Natural killer cell treated with Interleukin-12 subunit alpha and Interleukin-12 subunit beta and Interleukin-15 and Interleukin-18, amount 100 ng/mL, for 72 hours (primary cell): ENCODE measurements at regions not wholly inside any gene's neighbourhood (a gene's known extent, or its start where the extent isn't known, plus 50 kb on each side); places are given as distances from the start of the nearest gene placed in this dataset.
"Not testable (repeated sequence)": the region's sequence is repeated elsewhere in the genome, so short reads cannot be mapped to it uniquely, and the experiment has no call there.

Experiments
- ATAC-seq, 2 donors: fragments of 150-1000 bp; cut with Tn5 transposase in 1 of 2; sonication (Bioruptor Pico), chemical (Tn5 transposase) in 1 of 2; 2 replicates each; pipeline ENCODE4 v1.10.0; 2021
- DNase-seq: peaks from one replicate; pipeline ENCODE4 v3.0.0; 2022; ENCODE audit warnings: low spot score
- H3K27ac Mint-ChIP-seq, 2 donors: 1 replicate in 1 of 2; 2 replicates in 1 of 2; pipeline ENCODE4 v1.8.0; 2022; ENCODE audit warnings: mixed read lengths in 2 of 2, mild to moderate bottlenecking in 1 of 2, moderate library complexity in 1 of 2
- H3K27me3 Mint-ChIP-seq, 2 donors: 1 replicate in 1 of 2; 2 replicates in 1 of 2; pipeline ENCODE4 v1.8.0; 2022; ENCODE audit warnings: mixed read lengths in 2 of 2
- H3K36me3 Mint-ChIP-seq: one replicate; pipeline ENCODE4 v1.8.0; 2022; ENCODE audit warnings: mixed read lengths
- H3K4me1 Mint-ChIP-seq, 2 donors: 1 replicate in 1 of 2; 2 replicates in 1 of 2; pipeline ENCODE4 v1.8.0; 2022; ENCODE audit warnings: low read depth in 2 of 2, mixed read lengths in 2 of 2, mild to moderate bottlenecking in 1 of 2
- H3K4me3 Mint-ChIP-seq: one replicate; pipeline ENCODE4 v1.8.0; 2022; ENCODE audit warnings: mixed read lengths
- H3K9me3 Mint-ChIP-seq: 2 replicates; pipeline ENCODE4 v1.8.0; 2022; ENCODE audit warnings: mixed read lengths

DNA sequence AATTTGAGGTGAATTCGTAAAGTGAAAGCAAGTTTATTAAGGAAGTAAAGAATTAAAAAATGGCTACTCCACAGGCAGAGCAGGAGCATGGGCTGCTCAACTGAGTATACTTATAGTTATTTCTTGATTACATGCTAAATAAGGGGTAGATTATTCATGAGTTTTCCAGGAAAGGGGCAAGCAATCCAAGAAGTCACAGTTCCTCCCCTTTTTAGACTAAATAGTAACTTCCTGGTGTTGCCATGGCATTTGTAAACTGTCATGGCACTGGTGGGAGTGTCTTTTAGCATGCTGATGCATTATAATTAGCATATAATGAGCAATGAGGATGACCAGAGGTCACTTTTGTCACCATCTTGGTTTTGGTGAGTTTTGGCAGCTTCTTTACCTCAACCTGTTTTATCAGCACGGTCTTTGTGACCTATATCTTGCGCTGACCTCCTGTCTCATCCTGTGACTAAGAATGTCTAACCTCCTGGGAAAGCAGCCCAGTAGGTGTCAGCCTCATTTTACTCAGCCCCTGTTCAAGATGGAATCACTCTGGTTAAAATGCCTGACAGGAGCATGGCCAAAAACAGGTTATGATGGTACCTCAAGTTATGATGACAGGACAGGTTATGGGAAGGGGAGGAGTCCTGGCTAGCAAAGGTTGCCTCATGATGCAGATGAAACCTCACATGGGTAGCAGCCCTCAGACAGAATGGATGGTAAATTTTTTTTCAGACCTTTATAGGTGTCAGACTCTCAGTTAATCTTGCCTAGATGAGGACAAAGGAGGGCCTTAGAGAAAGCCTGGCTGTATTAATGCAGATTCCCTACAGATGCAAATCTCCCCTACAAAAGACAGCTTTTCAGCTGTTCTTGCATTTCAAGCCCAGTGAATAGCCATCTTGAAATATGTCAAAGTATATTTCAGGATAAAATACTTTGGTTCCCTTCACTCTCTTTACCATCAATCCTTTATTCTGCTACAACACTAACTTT, 49.7 kb downstream of the SIPA1L2 start:
- peaks cover 0 to 8% of the 10 kb centered on the region in 2 donors for H3K27me3 Mint-ChIP-seq
- H3K4me3 Mint-ChIP-seq = peak overlapping the region; percentile 56
- DNase-seq (no peak), ATAC-seq (peak; percentile 77 to 82)
- peak overlapping the region; percentile 66 to 69 for H3K27ac Mint-ChIP-seq
- no peaks in the 10 kb centered on the region for H3K36me3 Mint-ChIP-seq
- no peaks in the 10 kb centered on the region for H3K9me3 Mint-ChIP-seq
- H3K4me1 Mint-ChIP-seq = peaks cover 34 to 45% of the 10 kb centered on the region in 2 donors

DNA sequence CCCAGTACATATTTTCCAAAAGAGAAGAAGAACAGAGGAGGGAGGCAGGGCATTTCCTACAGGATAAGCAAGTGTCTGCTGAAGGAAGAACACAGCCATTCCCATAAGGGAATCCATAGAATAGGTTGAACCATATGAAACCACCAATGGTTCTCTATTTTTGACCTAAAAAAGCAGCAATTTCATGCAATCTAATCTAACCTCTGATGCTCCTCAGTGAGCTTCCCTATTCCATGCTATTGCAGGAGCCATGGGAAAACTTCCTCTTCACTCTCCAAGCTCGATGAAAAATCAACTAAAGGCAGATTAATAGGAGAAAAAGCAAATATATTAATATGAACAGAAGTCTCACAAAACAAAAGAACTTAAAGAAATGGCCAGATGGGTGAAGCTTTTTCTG, 50.5 kb downstream of the SIPA1L2 start:
- Mint-ChIP-seq H3K27ac (peak overlapping the region; percentile 66 to 69), H3K4me3 (peak overlapping the region; percentile 56), H3K27me3 (peaks cover 0 to 8% of the 10 kb centered on the region in 2 donors), H3K9me3 (no peaks in the 10 kb centered on the region), H3K4me1 (peaks cover 34 to 50% of the 10 kb centered on the region in 2 donors), H3K36me3 (no peaks in the 10 kb centered on the region)
- ATAC-seq = no peak
- DNase-seq = no peak

DNA sequence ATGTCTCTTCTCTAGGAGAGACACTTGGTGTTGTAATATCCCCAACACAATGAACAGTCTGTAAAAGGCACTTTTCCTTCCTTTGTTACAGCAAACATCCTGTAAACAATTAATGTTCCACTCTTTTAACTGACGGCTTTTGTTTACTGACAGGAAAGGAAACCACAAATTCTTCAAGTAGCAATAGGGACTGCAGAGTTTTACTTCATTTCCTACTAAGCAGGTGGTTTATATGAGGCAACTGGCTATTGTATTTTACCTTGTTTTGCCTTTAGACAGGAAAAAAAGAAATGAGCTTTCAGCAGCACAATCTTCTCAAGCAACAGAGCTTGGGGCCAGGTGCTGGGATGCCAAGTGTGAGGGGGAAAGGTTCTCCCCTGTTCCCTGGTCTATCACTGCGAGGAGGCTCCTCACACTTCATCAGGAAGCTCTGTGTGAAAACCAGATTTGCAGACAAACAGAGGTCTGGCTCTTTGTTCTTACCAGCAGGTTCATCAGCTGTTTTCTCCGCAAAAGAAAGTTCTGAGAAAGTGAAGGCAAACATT, 51.2 kb downstream of the SIPA1L2 start:
- H3K9me3 Mint-ChIP-seq = no peaks in the 10 kb centered on the region
- peak overlapping the region; percentile 66 to 69 for H3K27ac Mint-ChIP-seq
- DNase-seq (no peak), ATAC-seq (peak; percentile 17 to 41)
- no peaks in the 10 kb centered on the region for H3K36me3 Mint-ChIP-seq
- H3K27me3 Mint-ChIP-seq = peaks cover 0 to 8% of the 10 kb centered on the region in 2 donors
- H3K4me1 Mint-ChIP-seq = peaks cover 34 to 50% of the 10 kb centered on the region in 2 donors
- H3K4me3 Mint-ChIP-seq = peak overlapping the region; percentile 56

DNA sequence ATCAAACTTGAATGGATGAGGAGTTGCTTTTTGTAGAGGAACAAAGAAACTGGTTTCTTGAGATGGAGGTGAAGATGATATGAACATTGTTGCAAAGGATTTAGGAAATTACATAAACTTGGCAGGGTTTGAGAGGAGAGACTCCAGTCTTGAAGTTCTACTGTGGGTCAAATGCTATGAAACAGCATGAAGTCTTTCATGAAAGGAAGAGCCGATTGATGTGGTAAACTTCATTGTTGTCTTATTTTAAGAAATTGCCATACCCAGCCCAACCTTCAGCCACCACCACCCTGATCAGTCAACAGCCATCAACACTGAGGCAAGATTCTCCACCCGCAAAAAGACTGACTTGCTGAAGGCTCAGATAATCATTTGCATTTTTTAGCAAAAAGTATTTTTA, 52.2 kb downstream of the SIPA1L2 start:
- Mint-ChIP-seq H3K27ac (peak overlapping the region in 1 of 2 donors; percentile 23), H3K27me3 (peaks cover 0 to 5% of the 10 kb centered on the region in 2 donors), H3K4me1 (peaks cover 34 to 50% of the 10 kb centered on the region in 2 donors), H3K36me3 (no peaks in the 10 kb centered on the region), H3K4me3 (no peak overlapping the region), H3K9me3 (no peaks in the 10 kb centered on the region)
- no peak for ATAC-seq
- DNase-seq = no peak

DNA sequence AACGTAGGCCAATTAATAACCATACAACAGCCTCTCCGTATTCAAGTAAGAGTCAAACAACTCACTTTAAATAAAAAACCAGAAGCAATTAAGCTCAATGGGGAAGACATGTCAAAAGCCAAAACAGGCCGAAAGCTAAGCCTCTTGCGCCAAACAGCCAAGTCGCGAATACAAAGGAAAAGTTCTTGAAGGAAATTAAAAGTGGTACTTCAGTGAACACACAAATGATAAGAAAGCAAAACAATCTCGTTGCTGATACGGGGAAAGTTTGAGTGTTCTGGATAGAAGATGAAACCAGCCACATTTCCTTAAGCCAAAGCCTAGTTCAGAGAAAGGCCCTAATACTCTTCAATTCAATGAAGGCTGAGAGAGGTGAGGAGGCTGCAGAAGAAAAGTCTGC, 53.4 kb downstream of the SIPA1L2 start:
- Mint-ChIP-seq H3K27me3 (peaks cover 0 to 1% of the 10 kb centered on the region in 2 donors), H3K36me3 (no peaks in the 10 kb centered on the region), H3K4me3 (no peak overlapping the region), H3K9me3 (no peaks in the 10 kb centered on the region), H3K4me1 (peaks cover 37 to 50% of the 10 kb centered on the region in 2 donors), H3K27ac (no peak overlapping the region)
- DNase-seq (no peak), ATAC-seq (no peak)

DNA sequence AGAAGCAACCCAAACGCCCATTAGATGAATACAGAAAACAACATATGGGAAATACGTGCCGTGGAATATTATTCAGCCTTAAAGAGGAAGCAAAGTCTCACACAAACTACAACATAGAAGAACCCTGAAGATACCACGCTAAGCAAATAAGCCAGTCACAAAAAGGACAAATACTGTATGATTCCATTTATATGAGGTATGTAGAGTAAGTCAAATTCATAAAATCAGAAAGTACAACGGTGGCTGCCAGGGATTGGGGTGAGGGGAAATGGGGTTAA, 54.2 kb downstream of the SIPA1L2 start:
- no peaks in the 10 kb centered on the region for H3K36me3 Mint-ChIP-seq
- H3K9me3 Mint-ChIP-seq = no peaks in the 10 kb centered on the region
- peak overlapping the region; percentile 50 for H3K4me3 Mint-ChIP-seq
- ATAC-seq (no peak), DNase-seq (no peak)
- peak overlapping the region in 1 of 2 donors; percentile 65 for H3K27ac Mint-ChIP-seq
- no peaks in the 10 kb centered on the region for H3K27me3 Mint-ChIP-seq
- H3K4me1 Mint-ChIP-seq = peaks cover 33 to 45% of the 10 kb centered on the region in 2 donors

DNA sequence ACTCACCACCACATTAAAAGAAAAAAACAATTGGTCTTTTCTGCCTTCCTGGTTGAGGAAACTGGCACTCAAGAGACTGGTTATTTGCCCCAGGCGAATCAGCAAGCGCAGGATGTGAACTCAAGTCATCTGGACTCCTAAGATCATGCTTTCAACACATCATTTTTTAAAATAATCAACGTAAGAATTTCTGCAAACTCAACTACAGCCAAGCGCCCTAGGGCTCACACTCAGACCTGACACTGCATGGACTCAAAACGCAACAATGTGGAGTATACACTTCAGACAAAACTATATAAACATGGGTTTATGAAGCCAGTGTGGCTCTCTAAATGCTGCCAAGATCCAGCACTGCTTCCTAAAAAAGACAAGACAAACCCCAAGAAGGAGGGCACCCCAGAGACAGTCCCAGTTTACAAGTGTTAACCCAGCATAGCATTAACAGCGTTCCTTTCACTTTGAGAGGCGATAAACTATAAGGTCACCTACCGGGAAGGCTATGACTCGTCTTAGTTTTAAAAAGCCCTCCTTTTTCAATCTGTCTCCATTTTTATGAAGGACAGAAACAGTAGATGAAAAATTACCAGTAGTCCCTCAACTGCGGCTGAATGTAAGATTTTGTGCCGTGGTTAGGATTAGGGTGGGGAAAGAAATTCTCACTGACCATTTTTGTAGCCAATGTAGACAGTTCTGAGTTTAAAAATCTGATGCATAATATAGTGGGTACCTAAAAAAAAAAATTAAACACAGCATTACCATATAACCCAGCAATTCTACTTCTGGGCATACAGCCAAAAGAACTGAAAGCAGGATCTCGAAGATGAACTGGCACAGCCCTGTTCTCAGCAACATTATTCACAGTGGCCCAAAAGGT, 54.8 kb downstream of the SIPA1L2 start:
- Mint-ChIP-seq H3K27me3 (no peaks in the 10 kb centered on the region), H3K9me3 (no peaks in the 10 kb centered on the region), H3K4me1 (peaks cover 27 to 39% of the 10 kb centered on the region in 2 donors), H3K36me3 (no peaks in the 10 kb centered on the region), H3K27ac (peak overlapping the region in 1 of 2 donors; percentile 65), H3K4me3 (peak overlapping the region; percentile 50)
- no peak for DNase-seq
- peak in 1 of 2 donors; percentile 66 for ATAC-seq

DNA sequence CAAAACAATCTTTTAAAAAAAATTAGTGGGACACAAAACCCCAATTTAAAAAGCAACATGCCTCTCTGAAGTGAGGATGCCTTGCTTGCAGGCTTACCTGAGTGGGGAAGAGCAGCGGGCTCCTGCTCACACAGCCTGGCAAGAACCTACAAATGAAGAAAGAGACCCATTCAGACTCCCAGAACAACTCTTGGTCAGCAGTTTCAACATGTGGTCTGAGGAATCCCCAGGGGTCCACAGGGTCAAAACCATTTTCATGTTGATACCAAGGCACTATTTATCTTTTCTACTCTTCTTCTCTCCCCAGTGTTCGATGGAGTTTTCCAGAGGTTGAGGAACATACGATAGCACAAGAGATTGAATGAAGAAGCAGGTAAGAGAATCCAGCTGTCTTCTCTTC, 55.9 kb downstream of the SIPA1L2 start:
- H3K4me3 Mint-ChIP-seq = no peak overlapping the region
- H3K9me3 Mint-ChIP-seq = no peaks in the 10 kb centered on the region
- H3K36me3 Mint-ChIP-seq = no peaks in the 10 kb centered on the region
- ATAC-seq = no peak
- H3K27ac Mint-ChIP-seq = no peak overlapping the region
- no peaks in the 10 kb centered on the region for H3K27me3 Mint-ChIP-seq
- H3K4me1 Mint-ChIP-seq = peaks cover 16 to 29% of the 10 kb centered on the region in 2 donors
- no peak for DNase-seq

DNA sequence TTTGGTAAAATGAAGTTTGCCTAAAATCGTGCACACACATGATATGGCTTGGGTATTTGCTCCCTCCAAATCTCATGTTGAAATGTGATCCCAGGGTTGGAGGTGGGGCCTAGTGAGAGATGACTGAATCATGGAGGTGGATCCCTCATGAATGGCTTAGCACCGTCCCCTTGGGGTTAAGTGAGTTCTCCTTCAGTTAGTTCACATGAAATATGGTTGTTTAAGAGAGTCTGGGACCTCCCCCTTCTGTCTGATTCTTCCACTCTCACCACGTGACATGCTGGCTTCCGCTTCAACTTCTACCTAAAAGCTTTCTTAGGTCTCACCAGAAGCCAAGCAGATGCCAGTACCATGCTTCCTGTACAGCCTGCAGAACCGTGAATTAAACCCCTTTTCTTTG, 58.4 kb downstream of the SIPA1L2 start:
- Mint-ChIP-seq H3K27me3 (peaks cover 0 to 2% of the 10 kb centered on the region in 2 donors), H3K36me3 (no peaks in the 10 kb centered on the region), H3K27ac (no peak overlapping the region), H3K9me3 (no peaks in the 10 kb centered on the region), H3K4me1 (peaks cover 3 to 11% of the 10 kb centered on the region in 2 donors), H3K4me3 (no peak overlapping the region)
- ATAC-seq (no peak), DNase-seq (no peak)

DNA sequence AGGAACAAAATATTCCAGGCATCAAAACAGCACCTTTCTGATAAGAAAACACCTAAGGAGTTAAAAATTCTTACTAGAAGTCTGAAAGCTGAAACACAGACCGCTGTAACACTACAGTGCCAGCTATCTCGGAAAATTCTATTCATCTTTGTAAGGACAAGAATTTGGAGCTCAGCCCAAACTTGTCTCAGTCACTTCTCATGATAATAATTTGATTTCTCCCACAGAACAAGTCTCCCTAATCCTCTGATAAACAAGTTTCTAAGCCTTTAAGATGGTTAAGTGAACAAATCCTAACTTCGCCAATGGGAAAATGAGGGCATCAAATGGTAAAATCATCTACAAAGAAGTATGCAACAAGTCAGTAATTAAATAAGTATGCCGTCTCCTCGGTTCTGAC, 59.9 kb downstream of the SIPA1L2 start:
- H3K4me3 Mint-ChIP-seq = no peak overlapping the region
- no peak for DNase-seq
- ATAC-seq = no peak
- H3K27ac Mint-ChIP-seq = no peak overlapping the region
- H3K27me3 Mint-ChIP-seq = peaks cover 0 to 2% of the 10 kb centered on the region in 2 donors
- H3K9me3 Mint-ChIP-seq = no peaks in the 10 kb centered on the region
- H3K36me3 Mint-ChIP-seq = no peaks in the 10 kb centered on the region
- H3K4me1 Mint-ChIP-seq = peaks cover 2 to 3% of the 10 kb centered on the region in 2 donors

DNA sequence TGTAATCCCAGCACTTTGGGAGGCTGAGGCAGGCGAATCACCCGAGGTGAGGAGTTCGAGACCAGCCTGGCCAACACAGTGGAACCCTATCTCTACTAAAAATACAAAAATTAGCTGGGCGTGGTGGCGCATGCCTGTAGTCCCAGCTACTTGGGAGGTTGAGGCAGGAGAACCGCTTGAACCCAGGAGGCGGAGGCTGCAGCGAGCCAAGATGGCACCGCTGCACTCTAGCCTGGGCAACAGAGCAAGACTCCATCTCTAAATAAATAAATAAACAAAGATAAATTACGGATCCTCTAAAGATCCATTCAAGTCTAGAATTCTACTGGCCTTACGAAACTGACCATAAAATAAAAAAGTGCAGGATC, 60.4 kb downstream of the SIPA1L2 start:
- H3K27ac Mint-ChIP-seq, ATAC-seq, H3K9me3 Mint-ChIP-seq, H3K4me3 Mint-ChIP-seq, H3K36me3 Mint-ChIP-seq, DNase-seq, H3K4me1 Mint-ChIP-seq, H3K27me3 Mint-ChIP-seq: not testable (repeated sequence)

DNA sequence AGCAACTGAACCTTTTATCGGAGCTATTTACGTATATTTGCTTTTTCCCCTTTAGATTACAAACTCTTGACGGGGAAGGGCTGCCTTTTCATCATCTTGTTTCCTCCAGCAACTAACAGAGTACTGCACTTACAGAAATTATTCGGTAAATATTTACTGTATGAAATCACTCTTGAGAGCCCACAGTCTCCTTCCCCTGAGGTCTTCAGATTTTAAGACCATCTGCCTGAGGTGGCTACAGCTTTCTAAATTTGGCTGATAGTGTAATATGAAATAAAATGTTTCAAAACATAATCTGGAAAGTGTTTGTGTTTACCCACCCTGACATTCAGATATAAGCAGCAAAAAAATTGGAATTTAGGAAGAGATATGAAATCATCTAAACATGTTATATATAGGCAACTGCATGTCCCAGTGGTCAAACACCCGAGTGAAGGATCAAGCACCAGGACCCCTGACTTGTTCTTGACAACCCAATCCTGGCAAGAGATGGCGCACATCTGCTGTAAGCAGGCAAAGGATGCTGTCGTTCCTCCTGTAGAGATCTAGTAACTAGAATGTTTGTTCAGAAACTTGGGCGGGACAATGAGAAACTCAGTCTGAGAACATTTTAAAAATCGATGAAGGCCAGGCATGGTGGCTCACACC, 60.9 kb downstream of the SIPA1L2 start:
- peaks cover 0 to 3% of the 10 kb centered on the region in 2 donors for H3K4me1 Mint-ChIP-seq
- H3K27ac Mint-ChIP-seq = no peak overlapping the region
- H3K36me3 Mint-ChIP-seq = no peaks in the 10 kb centered on the region
- DNase-seq (no peak), ATAC-seq (no peak)
- H3K4me3 Mint-ChIP-seq = no peak overlapping the region
- peaks cover 0 to 2% of the 10 kb centered on the region in 2 donors for H3K27me3 Mint-ChIP-seq
- H3K9me3 Mint-ChIP-seq = no peaks in the 10 kb centered on the region

DNA sequence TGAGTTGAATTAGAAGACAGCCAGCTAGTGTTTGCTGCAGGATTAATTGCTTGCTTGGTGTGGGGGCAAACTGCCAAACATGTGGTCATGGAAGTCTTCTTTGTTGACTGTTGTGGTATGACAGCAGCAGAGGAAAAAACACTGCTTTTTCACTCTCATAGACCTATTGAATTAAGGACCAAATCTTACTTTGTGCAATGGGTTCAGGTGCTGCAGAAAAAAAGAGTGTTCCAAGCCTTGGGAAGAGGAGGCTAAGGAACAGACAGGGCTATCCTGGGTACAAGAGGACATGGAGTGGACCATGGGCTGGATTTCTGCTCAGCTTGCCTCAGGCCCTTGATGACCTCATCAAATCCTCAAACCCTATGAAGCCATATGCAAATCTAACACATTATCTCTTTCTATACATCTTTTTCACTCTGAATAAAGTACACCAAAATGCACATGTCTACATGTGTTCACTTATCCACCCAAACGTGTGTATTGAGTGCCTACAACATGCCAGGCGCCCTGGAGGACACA, 61.5 kb downstream of the SIPA1L2 start:
- no peak for DNase-seq
- Mint-ChIP-seq H3K4me3 (no peak overlapping the region), H3K9me3 (no peaks in the 10 kb centered on the region), H3K27me3 (peaks cover 0 to 5% of the 10 kb centered on the region in 2 donors), H3K27ac (no peak overlapping the region), H3K36me3 (no peaks in the 10 kb centered on the region), H3K4me1 (peaks cover 0 to 3% of the 10 kb centered on the region in 2 donors)
- ATAC-seq = no peak
